A549 (cell line): ENCODE measurements at regions not wholly inside any gene's neighbourhood (a gene's known extent, or its start where the extent isn't known, plus 50 kb on each side); places are given as distances from the start of the nearest gene placed in this dataset.
"Not testable (repeated sequence)": the region's sequence is repeated elsewhere in the genome, so short reads cannot be mapped to it uniquely, and the experiment has no call there.

Source experiments
- ATAC-seq, 2 experiments: fragments of 200-7000 bp in 1 of 2; fragments of >200 bp in 1 of 2; cut with Nextera tagmentation in 1 of 2; cut with Tn5 transposase in 1 of 2; 3 replicates each; pipeline versions ENCODE4 v1.8.0 to v1.9.1; 2018 to 2020; ENCODE audit warnings: mild to moderate bottlenecking in 1 of 2, moderate library complexity in 1 of 2
- CTCF ChIA-PET: fragments of 300-600 bp; sonication (Branson Sonifier 250); formaldehyde crosslinking; extraction: SDS; loops from one replicate; lab custom pipeline; 2021; ENCODE audit warnings: antibody characterized with exemption, inconsistent platforms; lab: Yijun Ruan, JAX
- POLR2A ChIA-PET: fragments of 350-600 bp; formaldehyde crosslinking; extraction: SDS; loops from one replicate; lab custom pipeline; 2021; ENCODE audit warnings: antibody characterized with exemption, inconsistent platforms; lab: Yijun Ruan, JAX
- DNase-seq, 2 experiments: peaks; one replicate each; pipeline versions ENCODE4 v3.0.0 to v3.0.0-alpha.2; 2011 to 2016; ENCODE audit warnings: low read depth in 1 of 2, low spot score in 1 of 2
- FAIRE-seq: peaks from 2 replicates; lab custom pipeline; 2011; peaks lifted over from hg19 to GRCh38; lab: Jason Lieb, UNC
- H3K27ac ChIP-seq, 2 experiments: fragments of >200 bp; sonication (Bioruptor Twin); formaldehyde crosslinking; 3 replicates each; pipeline ENCODE4 v1.5.1; 2016 to 2017
- H3K4me1 ChIP-seq: fragments of >200 bp; sonication (Bioruptor Twin); formaldehyde crosslinking; 3 replicates; pipeline ENCODE4 v1.6.1; 2016
- H3K4me2 ChIP-seq: fragments of >200 bp; sonication (Bioruptor Twin); formaldehyde crosslinking; 3 replicates; pipeline ENCODE4 v1.6.1; 2016
- H3K4me3 ChIP-seq: fragments of >200 bp; sonication (Bioruptor Twin); formaldehyde crosslinking; 3 replicates; pipeline ENCODE4 v1.5.1; 2016
- H3K9me3 ChIP-seq: fragments of >200 bp; sonication (Bioruptor Twin); formaldehyde crosslinking; 3 replicates; pipeline ENCODE4 v1.6.1; 2016
- CHD2 ChIP-seq: fragments of 150-350 bp; IDR thresholded peaks from 2 replicates; pipeline ENCODE4 v1.6.1; 2014; ENCODE audit warnings: low read length; ENCODE audit not compliant: partially characterized antibody
- CHD4 ChIP-seq: fragments of 200-600 bp; sonication (generic); IDR thresholded peaks from 2 replicates; pipeline ENCODE4 v1.6.1; 2016; ENCODE audit warnings: antibody characterized with exemption, mild to moderate bottlenecking, borderline replicate concordance
- CTCF ChIP-seq: fragments of >200 bp; sonication (Bioruptor Twin); formaldehyde crosslinking; IDR thresholded peaks from 3 replicates; pipeline ENCODE4 v1.5.1; 2016
- EHF ChIP-seq: fragments of 250-450 bp; sonication (Bioruptor Pico); IDR thresholded peaks from 2 replicates; pipeline ENCODE4 v1.5.0; 2020; ENCODE audit warnings: mild to moderate bottlenecking
- EHMT2 ChIP-seq: fragments of 200-600 bp; sonication (generic); IDR thresholded peaks from 2 replicates; pipeline ENCODE4 v1.6.1; 2016; ENCODE audit warnings: antibody characterized with exemption, low read depth, mild to moderate bottlenecking, moderate library complexity
- FOSB ChIP-seq: fragments of 250-450 bp; sonication (Bioruptor Pico); IDR thresholded peaks from 2 replicates; pipeline ENCODE4 v1.5.0; 2020; ENCODE audit warnings: mild to moderate bottlenecking, moderate library complexity
- FOSL2 ChIP-seq, 2 experiments: fragments of 450-650 bp in 1 of 2; fragments of >200 bp in 1 of 2; sonication (Bioruptor Twin) in 1 of 2; formaldehyde crosslinking; IDR thresholded peaks; 2 replicates each; pipeline versions ENCODE4 v1.5.0 to v1.6.1; 2016 to 2020; ENCODE audit warnings: mild to moderate bottlenecking in 1 of 2, moderate library complexity in 1 of 2
- HEYL ChIP-seq: fragments of 250-450 bp; sonication (Bioruptor Pico); IDR thresholded peaks from 2 replicates; pipeline ENCODE4 v1.8.0; 2021; ENCODE audit warnings: mild to moderate bottlenecking, moderate library complexity
- HOXB13 ChIP-seq: fragments of 250-450 bp; sonication (Bioruptor Pico); IDR thresholded peaks from 2 replicates; pipeline ENCODE4 v1.5.0; 2020; ENCODE audit warnings: low read depth, mild to moderate bottlenecking, moderate library complexity
- JUN ChIP-seq, 2 experiments: fragments of >200 bp; sonication (Bioruptor Twin); formaldehyde crosslinking; IDR thresholded peaks; 2 replicates in 1 of 2; 3 replicates in 1 of 2; pipeline ENCODE4 v1.6.1; 2016 to 2017
- MAFK ChIP-seq: fragments of 450-650 bp; IDR thresholded peaks from 2 replicates; pipeline ENCODE4 v1.6.1; 2014; ENCODE audit not compliant: partially characterized antibody
- MAX ChIP-seq: IDR thresholded peaks from 2 replicates; pipeline ENCODE4 v1.6.1; 2012
- MAZ ChIP-seq: fragments of 150-350 bp; IDR thresholded peaks from 2 replicates; pipeline ENCODE4 v1.6.1; 2014; ENCODE audit warnings: antibody characterized with exemption, low read depth, low read length, borderline replicate concordance
- MYC ChIP-seq: IDR thresholded peaks from 2 replicates; pipeline ENCODE4 v1.6.1; 2012; ENCODE audit warnings: mild to moderate bottlenecking, inconsistent platforms, low read length, improper control_type of control experiment, borderline replicate concordance
- NPAS2 ChIP-seq: fragments of 250-450 bp; sonication (Bioruptor Pico); IDR thresholded peaks from 2 replicates; pipeline ENCODE4 v1.8.0; 2022; ENCODE audit warnings: mild to moderate bottlenecking, moderate library complexity, borderline replicate concordance
- POLR2A ChIP-seq: IDR thresholded peaks from 2 replicates; pipeline ENCODE4 v1.6.1; 2012; ENCODE audit warnings: mild to moderate bottlenecking, low read length
- RARB ChIP-seq: fragments of 250-450 bp; sonication (Bioruptor Pico); IDR thresholded peaks from 2 replicates; pipeline ENCODE4 v1.8.0; 2021; ENCODE audit warnings: mild to moderate bottlenecking, moderate library complexity
- SREBF2 ChIP-seq: fragments of 450-650 bp; IDR thresholded peaks from 2 replicates; pipeline ENCODE4 v1.6.1; 2014; ENCODE audit warnings: mild to moderate bottlenecking, moderate library complexity
- TP53 ChIP-seq: fragments of 250-450 bp; sonication (Bioruptor Pico); IDR thresholded peaks from 2 replicates; pipeline ENCODE4 v1.5.0; 2021; ENCODE audit warnings: mild to moderate bottlenecking, moderate library complexity
- ZFP36 ChIP-seq: fragments of 450-650 bp; IDR thresholded peaks from 2 replicates; pipeline ENCODE4 v1.6.1; 2014; ENCODE audit warnings: borderline replicate concordance; ENCODE audit not compliant: partially characterized antibody
- WGBS: methylation state at CpG from one replicate; pipeline ENCODE4 v1.1.6; 2017; ENCODE audit errors: missing lambda C conversion rate; 5-methylcytosine and 5-hydroxymethylcytosine counted together
- TF ChIP-seq, protein P1 (sequence below): fragments of 250-450 bp; sonication (Bioruptor Pico); IDR thresholded peaks from 2 replicates; pipeline ENCODE4 v1.5.0; 2021; ENCODE audit warnings: mild to moderate bottlenecking, moderate library complexity, borderline replicate concordance
- TF ChIP-seq, protein P2 (sequence below): IDR thresholded peaks from 2 replicates; pipeline ENCODE4 v1.6.1; 2012

DNA sequence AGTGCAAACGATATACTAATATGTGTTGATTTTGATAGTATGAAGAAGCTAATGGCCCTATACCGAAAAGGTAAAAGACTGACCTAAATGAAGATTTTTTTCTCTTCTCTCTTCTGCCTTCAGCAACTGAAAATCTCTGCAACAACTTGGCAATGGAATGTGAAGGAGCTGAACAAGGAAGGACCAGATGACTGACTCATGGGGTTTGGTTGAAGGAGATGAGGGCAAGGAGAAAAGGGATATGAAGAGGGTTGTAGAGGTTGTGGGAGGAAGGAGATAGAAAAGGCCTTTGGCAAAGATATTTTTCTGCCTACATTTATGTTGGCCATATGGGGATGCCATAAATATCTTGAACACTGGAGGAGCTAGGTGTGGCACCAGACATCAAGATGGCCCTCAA lies 129.7 kb upstream of the CHD1 start (continued):
- TF ChIP-seq MAZ: no peak

DNA sequence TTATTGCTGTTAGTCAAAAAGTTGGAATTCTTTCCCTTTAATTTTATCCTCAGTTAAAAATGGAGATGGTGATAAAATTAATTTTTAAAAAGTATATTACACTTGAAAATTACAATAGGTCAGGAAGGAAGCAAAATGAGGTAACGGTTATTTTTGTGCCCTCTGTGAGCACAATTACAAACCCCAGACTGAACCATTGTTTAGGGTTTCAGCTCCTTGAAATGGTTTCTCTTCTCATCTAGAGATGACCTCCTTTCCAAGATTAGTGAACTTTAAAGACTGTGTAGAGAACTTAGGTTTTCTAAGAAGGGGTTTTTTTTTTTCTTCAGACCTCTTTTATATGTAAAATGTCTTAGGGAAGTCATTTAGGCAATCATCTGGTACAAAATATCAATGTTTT lies 126.2 kb upstream of the CHD1 start:
- Histone ChIP-seq H3K4me3 (no peak overlapping the region), H3K4me1 (no peaks in the 10 kb centered on the region), H3K4me2 (no peak overlapping the region), H3K27ac (no peak overlapping the region), H3K9me3 (no peaks in the 10 kb centered on the region)
- no peak for ATAC-seq
- no peak for TF ChIP-seq ZFP36
- TF ChIP-seq CHD2: no peak
- no peak for TF ChIP-seq HEYL (CRISPR knock-in tag)
- no peak for TF ChIP-seq EHF (CRISPR knock-in tag)
- no peak for TF ChIP-seq JUN (IDR thresholded peaks at IDR 0.05)
- TF ChIP-seq FOSL2 (IDR thresholded peaks at IDR 0.05): no peak
- no peak for TF ChIP-seq FOSL2 (CRISPR knock-in tag; IDR thresholded peaks at IDR 0.05)
- TF ChIP-seq POLR2A: no peak
- TF ChIP-seq HOXB13: no peak
- TF ChIP-seq, protein P1, sequence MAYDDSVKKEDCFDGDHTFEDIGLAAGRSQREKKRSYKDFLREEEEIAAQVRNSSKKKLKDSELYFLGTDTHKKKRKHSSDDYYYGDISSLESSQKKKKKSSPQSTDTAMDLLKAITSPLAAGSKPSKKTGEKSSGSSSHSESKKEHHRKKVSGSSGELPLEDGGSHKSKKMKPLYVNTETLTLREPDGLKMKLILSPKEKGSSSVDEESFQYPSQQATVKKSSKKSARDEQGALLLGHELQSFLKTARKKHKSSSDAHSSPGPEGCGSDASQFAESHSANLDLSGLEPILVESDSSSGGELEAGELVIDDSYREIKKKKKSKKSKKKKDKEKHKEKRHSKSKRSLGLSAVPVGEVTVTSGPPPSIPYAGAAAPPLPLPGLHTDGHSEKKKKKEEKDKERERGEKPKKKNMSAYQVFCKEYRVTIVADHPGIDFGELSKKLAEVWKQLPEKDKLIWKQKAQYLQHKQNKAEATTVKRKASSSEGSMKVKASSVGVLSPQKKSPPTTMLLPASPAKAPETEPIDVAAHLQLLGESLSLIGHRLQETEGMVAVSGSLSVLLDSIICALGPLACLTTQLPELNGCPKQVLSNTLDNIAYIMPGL (CRISPR knock-in tag): no peak
- TF ChIP-seq TP53: no peak
- TF ChIP-seq MAFK: no peak
- TF ChIP-seq SREBF2: no peak
- no peak for DNase-seq
- ChIA-PET CTCF (no interaction called here), POLR2A (no interaction called here)
- WGBS: 92% methylated on average over 1 of the region's 1 CpG
- no peak for FAIRE-seq

DNA sequence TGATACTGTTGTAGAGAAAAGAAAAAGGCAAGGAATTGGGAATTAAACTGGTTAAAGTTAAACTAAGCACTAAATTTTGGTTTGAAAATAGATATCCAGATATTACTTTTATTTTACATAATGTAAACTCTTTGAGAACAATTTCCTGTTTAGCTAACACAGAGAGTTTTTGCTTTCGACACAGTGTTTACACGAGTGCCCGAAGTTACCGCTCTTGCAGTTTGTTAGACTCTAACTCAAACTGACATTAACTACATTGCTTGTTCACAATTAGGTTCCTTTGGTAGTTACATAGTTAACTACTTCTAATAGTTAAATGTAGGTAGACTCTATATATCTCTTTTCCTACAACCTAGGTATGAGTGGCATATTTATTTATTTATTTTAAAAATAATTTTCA lies 117.1 kb upstream of the CHD1 start:
- ATAC-seq: no peak
- no peaks in the 10 kb centered on the region for H3K4me1 ChIP-seq
- POLR2A ChIA-PET: no interaction called here
- no peak overlapping the region for H3K4me3 ChIP-seq
- no peak for FAIRE-seq
- TF ChIP-seq, protein P2, sequence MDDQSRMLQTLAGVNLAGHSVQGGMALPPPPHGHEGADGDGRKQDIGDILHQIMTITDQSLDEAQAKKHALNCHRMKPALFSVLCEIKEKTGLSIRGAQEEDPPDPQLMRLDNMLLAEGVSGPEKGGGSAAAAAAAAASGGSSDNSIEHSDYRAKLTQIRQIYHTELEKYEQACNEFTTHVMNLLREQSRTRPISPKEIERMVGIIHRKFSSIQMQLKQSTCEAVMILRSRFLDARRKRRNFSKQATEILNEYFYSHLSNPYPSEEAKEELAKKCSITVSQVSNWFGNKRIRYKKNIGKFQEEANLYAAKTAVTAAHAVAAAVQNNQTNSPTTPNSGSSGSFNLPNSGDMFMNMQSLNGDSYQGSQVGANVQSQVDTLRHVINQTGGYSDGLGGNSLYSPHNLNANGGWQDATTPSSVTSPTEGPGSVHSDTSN: no peak
- no peak for TF ChIP-seq CHD4
- no peak for TF ChIP-seq NPAS2 (CRISPR knock-in tag)
- TF ChIP-seq, protein P1 (CRISPR knock-in tag): no peak
- no peak for TF ChIP-seq ZFP36
- no peak for TF ChIP-seq CTCF
- TF ChIP-seq MYC: no peak
- TF ChIP-seq RARB (CRISPR knock-in tag): no peak
- TF ChIP-seq HEYL (CRISPR knock-in tag): no peak
- TF ChIP-seq MAX: no peak
- no peak for TF ChIP-seq FOSB (CRISPR knock-in tag)
- TF ChIP-seq EHMT2: no peak
- no peak for TF ChIP-seq POLR2A
- no peak for TF ChIP-seq TP53
- no peak for DNase-seq
- H3K27ac ChIP-seq: no peak overlapping the region
- no peak overlapping the region for H3K4me2 ChIP-seq
- H3K9me3 ChIP-seq: 0 out of 3 replicates have a peak, but pooled peaks cover 3% of the 10 kb centered on the region
- WGBS: 66% methylated on average over 4 of the region's 4 CpGs
- CTCF ChIA-PET: no interaction called here

DNA sequence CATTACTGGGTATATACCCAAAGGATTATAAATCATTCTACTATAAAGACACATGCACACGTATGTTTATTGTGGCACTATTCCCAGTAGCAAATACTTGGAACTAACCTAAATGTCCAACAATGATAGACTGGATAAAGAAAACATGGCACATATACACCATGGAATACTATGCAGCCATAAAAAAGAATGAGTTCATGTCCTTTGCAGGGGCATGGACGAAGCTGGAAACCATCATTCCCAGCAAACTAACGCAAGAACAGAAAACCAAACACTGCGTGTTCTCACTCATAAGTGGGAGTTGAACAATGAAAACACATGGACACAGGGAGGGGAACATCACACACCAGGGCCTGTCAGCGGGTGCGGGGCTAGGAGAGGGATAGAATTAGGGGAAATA lies 114.5 kb upstream of the CHD1 start:
- H3K4me3 ChIP-seq, H3K27ac ChIP-seq, DNase-seq, FAIRE-seq, ATAC-seq, H3K9me3 ChIP-seq, H3K4me2 ChIP-seq, H3K4me1 ChIP-seq, POLR2A ChIA-PET: not testable (repeated sequence)
- CTCF ChIA-PET: interaction anchor here (1.4 kb wide), 1 partner anchor 11 kb away, joined by 3 read pairs; no protein-coding TSS in a partner anchor
- 46% methylated on average over 6 of the region's 6 CpGs for WGBS
